GM11168 (cell line): ENCODE measurements at regions not wholly inside any gene's neighbourhood (a gene's known extent, or its start where the extent isn't known, plus 50 kb on each side); places are given as distances from the start of the nearest gene placed in this dataset.

ENCODE experiments used
- in situ Hi-C: fragments of 300-500 bp; cut with MboI; formaldehyde crosslinking; loops from one replicate; pipeline ENCODE4 v1.12.0; 2022; ENCODE audit warnings: low sequenced_read_pairs; ENCODE audit not compliant: unreplicated experiment

DNA sequence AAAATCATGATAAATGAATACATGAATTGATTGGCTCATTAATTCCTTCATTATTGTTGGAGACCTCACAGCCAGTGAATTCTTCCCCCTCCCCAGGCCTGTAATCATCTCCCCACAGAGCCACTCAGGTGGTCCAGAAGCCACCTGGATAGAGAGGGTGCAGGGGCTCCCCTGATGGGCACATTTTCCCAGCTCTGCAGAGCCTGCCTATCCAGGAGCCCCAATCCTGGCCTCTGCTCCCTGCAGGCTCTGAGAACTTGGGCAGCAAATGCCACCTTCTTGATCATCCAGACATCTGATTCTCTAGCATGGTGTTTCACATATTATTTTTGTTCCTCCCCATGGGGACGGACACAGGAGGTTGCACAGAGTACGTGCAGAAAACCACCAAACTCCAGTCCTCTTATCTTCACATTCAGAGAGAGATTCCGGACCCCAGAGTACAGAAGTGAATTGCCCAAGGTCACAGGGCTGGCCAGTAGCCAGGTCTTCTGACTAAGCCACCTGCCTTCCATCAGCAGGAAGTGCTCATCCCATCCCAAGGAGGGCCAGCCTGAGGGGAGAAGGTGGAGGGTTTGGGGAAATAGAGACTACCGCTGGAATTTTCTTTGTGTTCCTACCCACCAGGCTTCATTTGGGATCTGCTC lies 348.0 kb downstream of the BUD13 start:
- in situ Hi-C loops, result no loop called here

DNA sequence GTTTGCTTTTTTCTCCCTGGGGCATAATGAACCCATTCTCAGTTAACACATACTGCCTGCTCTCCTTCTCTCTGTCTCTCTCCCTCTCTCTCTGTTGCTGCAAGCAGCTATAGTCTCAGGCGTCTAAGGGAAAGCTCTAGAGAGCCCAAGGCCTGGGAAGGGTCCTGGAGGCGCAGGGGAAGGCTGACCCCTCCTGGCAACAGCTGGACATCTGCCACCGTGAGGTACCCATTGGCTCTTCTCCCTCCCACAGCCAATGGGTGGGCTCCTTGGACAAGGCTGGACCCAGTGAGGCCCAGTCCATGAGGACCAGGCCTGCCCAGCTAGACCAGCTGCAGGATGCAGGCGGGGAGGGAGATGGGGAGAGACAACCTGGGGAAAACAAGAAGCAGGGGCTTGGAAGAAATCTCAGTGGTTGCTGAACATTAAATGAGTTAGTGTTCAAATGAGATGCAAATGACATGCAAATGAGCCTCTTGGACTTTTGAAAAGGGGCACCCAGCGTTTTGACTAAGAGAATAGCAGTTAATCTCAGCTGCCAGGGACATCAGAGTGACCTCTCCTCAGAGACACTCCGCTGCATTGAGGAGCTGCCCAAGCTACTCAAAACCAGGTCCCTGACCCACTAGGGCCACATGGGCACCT lies 349.7 kb downstream of the BUD13 start:
- in situ Hi-C loops, result no loop called here

DNA sequence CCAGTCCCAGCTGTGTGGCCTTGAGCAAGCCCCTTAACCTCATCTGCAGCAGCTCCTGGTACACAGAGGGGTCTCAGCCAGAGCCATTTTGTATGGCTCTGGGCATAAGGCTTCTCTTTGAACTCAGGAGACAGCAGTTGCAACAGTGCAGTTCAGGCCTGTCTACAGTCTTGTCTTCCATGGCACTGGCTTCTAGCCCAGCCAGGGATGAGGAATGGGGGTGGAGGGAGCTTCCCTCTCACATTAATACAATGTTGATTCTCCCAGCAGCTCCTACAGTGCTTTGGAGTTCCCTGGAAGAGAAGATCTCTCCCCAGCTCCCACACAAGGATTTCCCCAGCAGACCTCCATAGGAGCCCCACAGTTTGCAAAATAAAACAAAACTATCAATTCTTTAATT lies 350.2 kb downstream of the BUD13 start:
- in situ Hi-C loops, result no loop called here

DNA sequence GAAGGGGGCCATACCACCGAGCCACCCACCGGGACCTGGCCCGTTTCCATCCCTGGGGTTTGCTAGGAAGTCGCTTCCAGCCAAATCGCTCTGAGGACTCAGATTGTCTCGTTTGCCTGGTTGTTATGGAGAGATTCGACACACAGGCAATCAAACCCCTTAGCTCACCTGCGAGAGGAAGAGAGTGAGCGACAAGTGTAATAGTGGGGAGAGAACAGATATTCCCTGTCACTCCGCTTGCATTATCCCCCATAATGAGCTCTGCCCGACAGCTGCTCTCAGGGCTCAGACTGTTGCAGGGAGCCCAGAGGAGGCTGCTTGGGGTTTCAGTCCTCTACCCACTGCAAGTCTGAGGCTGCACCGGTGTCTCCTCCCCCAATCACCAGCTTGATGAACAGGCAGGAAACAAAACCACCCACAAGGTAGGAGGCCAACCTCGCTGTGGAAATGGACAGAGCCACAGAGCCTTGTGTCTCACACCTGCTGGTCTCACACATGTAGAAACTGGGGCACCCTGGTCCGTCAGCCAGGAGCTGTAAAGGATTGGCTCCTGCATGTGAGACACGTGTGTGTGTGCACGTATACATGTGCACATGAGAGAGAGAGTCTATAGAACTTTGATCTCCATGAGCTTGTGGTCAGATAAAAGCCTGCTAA lies 351.1 kb downstream of the BUD13 start:
- in situ Hi-C loops, result no loop called here

DNA sequence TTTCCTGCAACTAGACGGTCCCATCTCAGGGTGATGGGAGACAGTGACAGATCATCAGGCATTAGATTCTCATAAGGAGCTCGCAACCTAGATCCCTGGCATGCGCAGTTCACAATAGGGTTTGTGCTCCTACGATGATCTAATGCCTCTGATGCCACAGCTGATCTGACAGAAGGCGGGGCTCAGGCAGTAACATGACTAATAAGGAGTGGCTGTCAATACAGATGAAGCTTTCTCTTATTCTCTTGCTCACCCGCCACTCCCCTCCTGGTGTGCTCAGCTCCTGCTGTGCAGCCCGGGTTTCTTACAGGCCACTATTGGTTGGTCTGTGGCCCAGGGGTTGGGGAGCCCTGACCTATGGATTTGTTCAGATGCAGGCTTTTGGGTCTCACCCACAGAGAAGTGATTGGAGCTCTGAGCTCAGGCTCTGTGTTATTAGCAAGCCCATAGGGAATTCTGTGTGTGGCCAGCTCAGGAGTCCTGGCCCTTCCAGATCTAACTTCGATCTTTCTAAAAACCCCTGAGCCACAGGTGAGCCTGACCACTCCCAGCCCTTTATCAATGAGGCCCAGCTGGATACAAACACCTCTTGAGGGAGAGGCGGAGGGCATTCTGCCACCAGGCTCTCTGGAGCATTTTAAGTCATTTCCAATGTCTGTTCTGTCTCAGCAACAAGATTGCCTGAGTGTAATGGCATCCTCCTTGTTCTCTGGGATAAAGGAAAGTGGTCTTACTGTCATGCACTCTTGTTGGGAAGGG lies 351.8 kb downstream of the BUD13 start:
- in situ Hi-C loops, result no loop called here

DNA sequence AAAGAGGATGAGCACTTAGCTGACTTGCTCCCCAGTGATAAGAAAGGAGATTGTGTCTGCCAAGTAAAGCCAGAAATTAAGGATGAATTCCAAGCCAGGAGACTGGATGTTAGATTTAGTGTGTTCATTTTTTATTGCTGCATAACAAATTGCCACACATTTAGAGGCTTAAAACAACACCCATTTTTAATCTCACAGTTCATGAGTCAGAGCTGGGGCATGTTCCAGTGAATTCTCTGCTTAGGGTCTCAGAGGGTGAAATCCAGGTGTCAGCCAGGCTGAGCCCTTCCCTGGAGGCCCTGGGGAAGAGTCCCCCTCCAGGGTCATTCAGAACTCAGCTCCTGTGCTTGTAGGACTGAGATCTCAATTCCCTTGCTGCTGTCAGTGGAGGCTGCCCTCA lies 352.8 kb downstream of the BUD13 start:
- in situ Hi-C loops, result no loop called here

DNA sequence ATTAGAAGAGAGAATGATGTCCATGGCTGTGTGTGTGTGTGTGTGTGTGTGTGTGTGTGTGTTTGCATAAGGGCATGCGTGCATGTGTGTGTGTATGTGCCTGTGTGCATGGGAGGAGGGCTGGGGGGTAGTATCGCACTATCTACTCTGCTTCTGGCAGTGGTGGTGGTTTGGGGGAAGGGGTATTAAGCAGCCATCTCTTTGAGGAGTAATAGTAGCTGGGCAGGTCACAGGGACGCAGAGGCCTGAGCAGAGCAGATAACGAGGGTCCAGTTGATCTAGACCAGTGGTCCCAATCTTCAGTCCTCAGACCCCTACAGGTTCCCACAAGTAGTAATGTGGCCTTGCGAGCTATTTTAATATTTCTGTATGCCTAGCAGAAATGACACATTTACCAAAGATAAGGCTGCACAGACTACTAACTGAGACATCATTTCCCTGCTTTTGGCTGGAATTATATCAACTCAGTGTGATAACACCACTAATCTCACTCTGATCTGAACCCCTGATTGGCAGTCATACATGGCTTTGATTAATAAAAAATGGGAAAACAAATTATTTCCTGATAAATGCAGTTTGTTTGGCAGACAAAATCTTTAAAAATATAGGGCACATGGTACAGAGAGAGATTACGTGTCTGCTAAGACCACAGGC lies 354.3 kb downstream of the BUD13 start:
- in situ Hi-C loops, result no loop called here

DNA sequence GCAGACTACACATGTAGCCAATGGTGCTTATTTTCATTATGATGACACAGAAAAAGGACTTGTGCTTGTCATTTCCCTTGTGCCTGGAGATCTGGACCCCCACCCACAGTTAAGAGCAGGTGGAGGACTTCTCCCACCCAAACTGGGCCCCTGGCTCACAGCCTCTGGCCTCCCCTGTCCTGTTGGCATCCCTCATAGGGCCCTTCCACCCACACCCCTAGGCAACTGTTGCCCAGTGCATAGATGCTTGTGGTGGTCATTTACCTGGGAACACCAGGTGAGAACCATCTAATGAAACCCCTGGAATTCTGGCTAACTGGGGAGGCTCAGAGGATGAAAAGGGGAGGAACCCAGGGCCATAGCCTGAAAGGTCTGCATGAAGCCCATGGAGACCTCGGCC lies 355.9 kb downstream of the BUD13 start:
- in situ Hi-C loops, result no loop called here

DNA sequence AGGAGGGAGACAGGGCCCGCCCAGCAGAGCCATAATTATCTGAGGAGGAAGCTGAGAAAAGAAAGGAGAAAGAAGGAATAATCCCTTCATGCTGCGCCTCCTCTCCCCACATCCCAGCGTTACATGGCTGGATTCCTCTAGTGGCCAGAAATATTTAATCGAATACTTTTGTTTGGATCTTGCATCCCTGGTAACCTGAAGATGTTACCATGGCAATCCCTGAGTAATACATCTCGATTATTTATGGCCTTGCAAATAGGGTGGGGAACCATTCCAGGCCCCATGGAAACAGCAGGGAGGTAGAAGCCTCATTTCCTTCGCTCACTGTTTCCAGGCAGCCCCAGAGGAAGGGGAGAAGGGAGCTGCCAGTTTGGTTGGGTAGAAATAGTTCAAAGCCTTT lies 357.7 kb downstream of the BUD13 start:
- in situ Hi-C loops, result no loop called here

DNA sequence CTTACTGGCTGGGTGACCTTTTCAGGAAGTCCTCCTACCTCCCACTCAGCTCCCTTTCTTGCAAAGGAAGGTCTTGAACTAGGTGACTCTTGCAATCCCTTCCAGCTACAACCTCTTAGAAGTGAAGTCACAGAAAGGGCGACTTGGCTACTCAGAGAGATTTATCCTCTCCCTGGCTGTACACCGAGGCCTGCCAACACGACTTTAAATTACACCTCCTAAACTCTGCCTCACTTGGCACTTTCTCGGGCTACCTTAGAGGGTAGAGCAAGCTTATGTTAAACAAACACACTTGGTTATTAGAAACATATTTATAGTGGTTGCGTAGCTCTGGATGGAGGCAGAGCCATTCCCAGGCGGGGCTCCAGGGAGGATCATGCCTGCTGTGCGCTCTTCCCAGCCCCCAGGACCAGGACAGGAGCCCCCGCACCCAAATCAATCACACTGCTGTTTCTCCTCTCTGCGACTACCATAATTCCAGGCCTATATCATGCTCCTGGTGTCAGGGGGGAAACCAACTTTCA lies 358.4 kb downstream of the BUD13 start:
- in situ Hi-C loops, result no loop called here

DNA sequence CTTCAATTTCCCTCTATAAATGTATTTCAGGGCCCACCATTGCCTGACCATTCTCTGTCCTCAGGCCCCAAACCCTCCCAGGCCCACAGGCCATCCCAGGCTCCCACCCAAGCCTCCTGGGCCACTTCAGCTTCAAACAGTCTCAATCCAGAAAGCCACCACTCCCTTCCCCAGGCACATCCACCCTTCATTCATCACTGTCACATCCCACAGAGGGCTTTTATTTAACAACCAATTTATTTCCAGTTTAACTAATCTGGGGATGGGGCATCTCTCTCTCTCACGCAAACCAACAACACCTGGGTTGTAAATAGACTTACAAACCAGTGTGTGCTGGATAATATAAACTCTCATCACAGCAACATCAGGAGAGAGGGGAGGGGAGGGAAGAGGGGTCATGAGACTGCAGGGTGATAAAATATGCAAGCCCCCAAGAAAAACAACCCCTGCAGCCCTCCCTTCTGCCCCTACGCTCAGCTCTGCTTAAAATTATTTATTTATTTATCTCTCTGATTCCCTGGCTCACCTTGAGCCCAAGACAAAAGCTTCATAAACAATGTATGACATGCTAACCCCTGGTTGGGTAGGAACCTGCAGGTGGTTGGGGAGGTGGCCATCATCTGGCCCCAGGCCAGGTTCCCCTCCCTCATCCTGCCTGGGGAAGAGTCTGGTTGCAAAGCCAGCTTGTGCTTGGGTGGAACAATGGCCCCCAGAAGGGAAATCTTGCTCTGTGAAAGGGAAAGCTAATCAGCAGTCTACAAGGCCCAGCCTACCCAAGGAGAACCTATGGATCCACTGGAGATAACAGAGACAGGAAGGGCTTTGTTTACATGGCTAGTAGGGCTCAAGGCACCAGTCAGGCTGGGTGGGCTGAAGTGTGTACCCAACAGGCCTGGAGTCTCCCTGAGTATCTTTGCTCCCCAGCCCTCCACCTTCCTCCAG lies 359.2 kb downstream of the BUD13 start:
- in situ Hi-C loops, result no loop called here

DNA sequence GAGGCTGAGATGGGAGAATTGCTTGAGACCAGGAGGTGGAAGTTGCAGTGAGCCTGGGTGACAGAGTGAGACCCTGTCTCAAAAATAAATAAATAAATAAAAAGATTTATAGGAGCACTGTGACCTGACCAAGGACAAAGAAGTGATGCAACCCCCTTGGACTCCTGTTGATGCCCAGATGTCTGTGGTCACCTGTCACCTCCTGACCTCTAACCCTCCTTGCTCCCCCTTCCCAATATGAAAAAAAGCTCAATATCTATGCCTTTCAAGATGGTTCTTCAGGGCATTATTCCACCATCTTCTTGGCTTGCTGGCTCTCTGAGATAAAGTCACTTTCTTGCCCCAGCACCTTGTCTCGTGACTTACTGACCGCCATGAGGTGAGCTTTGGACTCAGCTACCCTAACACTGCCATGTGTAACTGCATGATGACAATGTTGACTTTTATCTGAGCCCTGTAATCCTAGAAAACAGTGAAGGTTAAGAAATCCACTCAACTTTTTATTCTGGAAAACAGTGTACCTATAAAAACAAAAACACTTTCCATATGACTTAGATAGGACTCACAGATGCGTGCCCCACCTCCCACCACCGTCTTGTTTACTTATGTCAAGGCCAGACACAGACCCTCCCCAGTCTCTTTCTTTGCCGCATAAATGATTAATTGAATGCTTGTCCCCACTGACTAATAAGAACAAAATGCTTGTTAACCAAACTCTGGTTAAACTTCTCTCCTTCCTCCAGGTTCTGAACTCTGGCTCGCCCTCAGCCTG lies 360.5 kb downstream of the BUD13 start:
- in situ Hi-C loops, result no loop called here

DNA sequence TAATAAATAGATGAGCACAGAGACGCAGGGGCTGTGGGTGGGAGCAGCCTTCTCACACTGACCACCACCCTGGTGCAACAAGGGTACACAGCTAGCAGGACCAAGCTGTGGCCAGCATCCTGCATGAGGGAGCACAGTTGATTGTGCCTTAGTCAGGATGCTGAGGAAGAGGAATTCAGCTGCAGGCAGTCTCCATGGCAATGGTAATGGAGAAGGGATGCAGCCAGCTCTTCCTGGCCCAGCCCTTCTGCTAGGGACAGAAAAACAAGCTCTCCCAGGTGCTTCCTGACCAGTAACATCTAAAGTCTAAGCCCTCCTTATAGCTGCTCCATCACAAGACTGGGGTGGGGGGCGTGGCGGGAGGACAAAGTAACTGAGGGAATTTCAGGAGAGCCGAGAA lies 363.5 kb downstream of the BUD13 start:
- in situ Hi-C loops, result no loop called here

DNA sequence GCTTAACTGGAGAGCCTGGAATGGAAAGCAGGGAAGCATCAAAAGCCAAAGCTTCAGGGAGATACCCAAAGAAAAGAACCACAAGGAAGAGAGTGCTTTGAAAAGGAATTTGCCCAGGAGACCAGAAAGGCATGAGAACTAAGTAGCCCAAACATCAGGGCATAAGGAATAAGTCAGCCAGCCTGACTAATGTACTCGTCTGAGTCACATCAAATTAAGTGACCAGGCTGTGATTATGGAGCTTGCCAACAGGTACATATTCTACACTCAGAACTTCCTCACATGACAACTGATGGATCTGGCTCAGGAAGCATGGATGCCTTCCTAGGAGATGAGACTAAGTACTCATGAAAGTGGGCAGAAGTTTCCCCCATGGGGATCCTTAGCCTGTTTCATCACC lies 366.7 kb downstream of the BUD13 start:
- in situ Hi-C loops, result no loop called here

DNA sequence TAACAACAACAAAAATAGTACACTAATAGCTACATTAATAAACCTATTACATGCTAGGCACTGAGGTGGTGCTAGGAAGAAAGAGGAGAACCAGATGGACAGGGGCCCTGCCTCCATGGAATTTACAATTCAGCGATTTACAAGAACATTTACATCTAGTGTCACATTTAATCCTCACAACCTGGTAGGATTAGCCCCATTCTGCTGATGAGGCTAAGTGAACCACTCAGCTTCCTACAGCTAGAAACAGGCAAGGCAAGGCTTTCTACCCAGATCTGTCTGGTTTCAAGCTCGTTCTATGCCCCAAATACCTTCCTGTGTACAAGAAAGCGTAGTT lies 368.4 kb downstream of the BUD13 start:
- in situ Hi-C loops, result no loop called here

DNA sequence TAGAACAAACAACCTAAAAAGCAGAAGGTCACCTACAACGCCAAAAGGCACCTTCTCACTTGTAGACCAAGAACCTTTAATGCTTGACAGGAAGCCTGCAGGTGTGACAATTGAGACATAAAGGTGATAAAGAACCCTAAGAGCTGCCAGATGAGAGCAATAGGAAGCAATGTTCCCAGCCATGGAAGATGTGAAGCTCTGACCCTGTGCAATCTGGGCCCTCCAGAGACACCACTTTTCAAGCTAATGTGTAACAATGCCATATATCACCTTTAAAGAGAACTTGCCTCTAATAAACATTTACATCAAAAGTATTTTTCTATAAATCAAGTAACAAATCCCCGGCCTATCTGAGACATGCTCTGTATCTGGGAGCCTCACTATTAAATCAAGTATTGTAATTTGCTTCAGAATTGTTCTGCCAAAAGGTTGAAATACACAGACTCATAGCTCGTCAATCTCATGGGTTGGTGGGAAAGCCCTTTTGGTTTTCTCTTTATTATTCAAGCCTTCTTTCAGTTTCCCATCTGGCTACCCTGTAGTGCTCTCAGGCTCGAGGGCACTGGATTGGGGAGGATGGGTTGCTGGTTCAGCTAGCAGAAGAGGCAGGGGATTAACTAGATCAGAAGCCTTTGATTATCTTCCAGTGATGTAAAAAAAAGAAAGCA lies 368.9 kb downstream of the BUD13 start:
- in situ Hi-C loops, result no loop called here

DNA sequence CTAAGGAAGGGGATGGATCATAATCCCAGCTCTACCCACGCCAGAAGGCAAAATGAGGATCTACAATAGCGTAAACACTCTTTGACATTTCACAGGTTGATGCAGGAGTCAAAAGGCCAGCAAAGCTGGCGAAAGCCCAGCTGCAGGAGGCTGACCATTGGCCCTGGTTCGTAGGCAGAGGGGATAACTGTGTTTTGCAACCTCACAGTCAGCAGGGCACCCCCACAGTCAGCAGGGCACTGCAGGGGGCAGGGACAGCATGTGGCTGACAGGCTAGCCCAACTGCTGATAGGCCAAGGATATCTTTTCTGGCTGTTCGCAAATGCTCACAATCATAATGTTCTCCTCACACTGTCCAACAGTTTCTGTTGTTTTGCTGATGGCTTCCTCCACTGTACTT lies 372.7 kb downstream of the BUD13 start:
- in situ Hi-C loops, result no loop called here

DNA sequence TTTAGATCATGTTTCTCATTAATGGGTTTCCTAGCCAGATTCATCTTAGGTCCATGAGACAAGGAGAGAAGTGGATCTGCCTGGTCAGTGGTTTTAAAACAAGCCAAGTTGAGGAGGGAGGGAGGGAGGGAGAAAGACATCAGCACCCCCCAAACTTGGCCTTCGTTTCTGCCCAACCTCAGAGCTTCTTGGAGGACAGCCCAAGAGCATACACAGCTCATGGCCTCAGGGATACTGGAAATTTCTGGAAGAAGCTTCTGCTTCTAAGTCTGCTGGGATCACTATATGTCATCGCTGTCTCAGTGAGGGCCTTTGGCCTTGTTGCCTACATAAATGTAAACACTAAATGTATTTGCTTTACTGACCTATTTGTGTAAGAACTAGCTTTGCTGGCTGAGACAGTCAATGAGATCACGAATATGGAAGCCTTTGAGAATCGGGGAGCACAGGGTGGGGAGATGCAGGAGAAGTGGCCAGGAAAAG lies 375.1 kb downstream of the BUD13 start:
- in situ Hi-C loops, result no loop called here
